Colonic mucosa (tissue), 4 donors: ENCODE measurements at regions not wholly inside any gene's neighbourhood (a gene's known extent, or its start where the extent isn't known, plus 50 kb on each side); places are given as distances from the start of the nearest gene placed in this dataset.

Experiments
- DNase-seq: peaks from one replicate; pipeline ENCODE4 v3.0.0-alpha.2; 2020
- H3K27ac ChIP-seq: fragments of 200-600 bp; one replicate; pipeline ENCODE4 v1.8.0; 2021
- H3K27me3 ChIP-seq: fragments of 200-600 bp; one replicate; pipeline ENCODE4 v1.8.0; 2021
- H3K36me3 ChIP-seq: fragments of 200-600 bp; one replicate; pipeline ENCODE4 v1.8.0; 2021
- H3K4me1 ChIP-seq: fragments of 200-600 bp; one replicate; pipeline ENCODE4 v1.8.0; 2021; ENCODE audit warnings: mild to moderate bottlenecking
- H3K4me3 ChIP-seq: fragments of 200-600 bp; one replicate; pipeline ENCODE4 v1.8.0; 2021
- H3K9ac ChIP-seq, 2 donors: one replicate each; pipeline ENCODE4 v1.7.0; 2013; ENCODE audit warnings: control low read depth in 2 of 2, low read depth in 2 of 2, low read length in 2 of 2
- H3K9me3 ChIP-seq: fragments of 200-600 bp; one replicate; pipeline ENCODE4 v1.8.0; 2021
- CTCF ChIP-seq: fragments of 200-600 bp; IDR thresholded peaks from one replicate; pipeline ENCODE4 v1.8.0; 2022; ENCODE audit warnings: antibody characterized with exemption, mild to moderate bottlenecking
- intact Hi-C: fragments of 100-400 bp; cut with DNase I; formaldehyde crosslinking; loops from one replicate; pipeline ENCODE4 v1.14.1; 2022
- donor health status: healthy.
- donor health status: DM: no; HTN: no; CAD: no.
- donor health status: DM: no; HTN: no; CAD: no.

DNA sequence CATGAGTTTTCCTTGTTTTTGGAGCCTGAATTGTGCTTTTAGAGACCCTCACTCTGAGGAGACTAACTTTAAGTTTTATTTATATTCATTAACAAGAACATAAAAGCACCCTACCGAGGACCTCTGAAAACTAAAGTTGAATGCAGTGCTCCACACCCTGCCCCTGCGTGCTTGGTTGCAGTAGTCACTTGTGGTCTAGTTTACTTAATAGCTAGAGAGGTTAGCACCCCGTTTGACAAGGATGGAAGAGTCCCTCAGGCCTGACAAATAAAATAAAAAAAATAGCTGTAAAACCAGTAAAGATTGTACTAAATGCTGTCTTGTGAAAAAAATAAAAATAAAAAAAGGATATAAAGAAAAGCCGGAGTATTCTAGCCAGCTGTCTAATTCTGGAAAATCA is 395.2 kb downstream of the MTX2 start:
- Histone ChIP-seq H3K27me3 (no peaks in the 10 kb centered on the region), H3K4me3 (no peak overlapping the region), H3K9me3 (no peaks in the 10 kb centered on the region), H3K9ac (no peak overlapping the region), H3K36me3 (no peaks in the 10 kb centered on the region), H3K27ac (no peak overlapping the region), H3K4me1 (no peaks in the 10 kb centered on the region)
- intact Hi-C loops, result no loop called here
- TF ChIP-seq CTCF, result no peak
- DNase-seq, result no peak

DNA sequence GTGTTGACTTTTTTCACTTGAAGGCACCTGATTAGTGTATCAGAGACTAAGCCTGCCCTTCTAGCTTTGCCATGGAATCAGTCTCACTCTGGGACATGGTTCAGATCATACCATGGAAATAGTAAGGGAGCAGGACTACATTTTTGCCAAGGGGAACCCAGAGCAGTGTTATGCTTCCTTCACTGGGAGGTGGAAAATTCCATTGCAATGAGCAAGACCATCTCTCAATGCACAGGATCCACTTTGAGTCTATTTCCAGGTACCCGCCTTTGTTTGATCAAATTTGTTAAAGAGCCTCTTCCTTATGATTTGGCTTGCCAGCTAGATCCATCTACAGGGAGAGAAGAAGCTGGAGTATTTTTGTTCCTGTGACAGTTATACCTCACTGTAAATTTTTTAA is 395.8 kb downstream of the MTX2 start:
- Histone ChIP-seq H3K9me3 (no peaks in the 10 kb centered on the region), H3K4me1 (no peaks in the 10 kb centered on the region), H3K36me3 (no peaks in the 10 kb centered on the region), H3K9ac (no peak overlapping the region), H3K27me3 (no peaks in the 10 kb centered on the region), H3K27ac (no peak overlapping the region), H3K4me3 (no peak overlapping the region)
- intact Hi-C loops, result no loop called here
- TF ChIP-seq CTCF, result no peak
- no peak for DNase-seq

GRCh38 chr2:176668912-176669311 is 399.7 kb downstream of the MTX2 start:
- Histone ChIP-seq H3K4me3 (no peak overlapping the region), H3K9ac (no peak overlapping the region), H3K4me1 (no peaks in the 10 kb centered on the region), H3K27me3 (no peaks in the 10 kb centered on the region), H3K36me3 (no peaks in the 10 kb centered on the region), H3K9me3 (no peaks in the 10 kb centered on the region), H3K27ac (no peak overlapping the region)
- DNase-seq, result no peak
- intact Hi-C loops, result no loop called here
- no peak for TF ChIP-seq CTCF

DNA sequence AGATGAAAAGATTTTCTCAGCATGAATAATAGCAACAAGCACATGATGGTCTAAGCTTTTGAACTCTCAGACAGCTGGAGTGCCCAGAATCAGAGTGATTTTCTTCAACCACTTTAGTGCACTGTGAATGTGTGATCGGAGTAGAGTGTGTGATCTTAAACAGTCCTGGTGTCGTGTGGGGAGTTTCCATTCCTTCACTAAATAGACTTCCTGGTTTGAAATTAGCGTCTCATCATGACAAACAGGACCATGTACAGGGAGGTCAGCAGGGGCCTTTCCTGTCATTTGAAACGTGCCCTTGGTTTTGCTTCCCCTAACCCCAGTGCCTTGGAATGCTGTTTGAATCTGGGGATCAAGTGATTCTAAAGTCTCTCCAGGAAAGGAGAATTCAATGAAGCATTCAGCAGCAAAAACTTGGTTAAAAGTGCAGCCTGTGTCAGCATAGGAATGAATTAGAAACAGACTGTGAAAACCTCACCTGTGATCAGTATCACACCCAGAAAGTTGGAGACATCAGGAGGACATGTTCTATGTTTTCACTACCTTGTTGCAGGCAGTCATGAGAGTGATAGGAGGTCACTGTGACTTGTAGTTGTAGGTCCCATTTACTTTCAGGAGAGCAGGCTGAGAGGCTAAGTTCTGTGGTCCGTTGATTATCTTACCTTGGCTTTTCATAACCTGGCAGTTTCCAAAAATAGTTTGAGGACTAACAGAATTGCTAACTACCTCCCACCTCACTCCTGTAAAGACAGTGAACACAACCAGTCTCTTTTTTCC is 400.3 kb downstream of the MTX2 start:
- Histone ChIP-seq H3K4me1 (no peaks in the 10 kb centered on the region), H3K27ac (no peak overlapping the region), H3K9ac (no peak overlapping the region), H3K27me3 (no peaks in the 10 kb centered on the region), H3K36me3 (no peaks in the 10 kb centered on the region), H3K9me3 (no peaks in the 10 kb centered on the region), H3K4me3 (no peak overlapping the region)
- intact Hi-C loops, result no loop called here
- DNase-seq, result no peak
- TF ChIP-seq CTCF, result no peak

DNA sequence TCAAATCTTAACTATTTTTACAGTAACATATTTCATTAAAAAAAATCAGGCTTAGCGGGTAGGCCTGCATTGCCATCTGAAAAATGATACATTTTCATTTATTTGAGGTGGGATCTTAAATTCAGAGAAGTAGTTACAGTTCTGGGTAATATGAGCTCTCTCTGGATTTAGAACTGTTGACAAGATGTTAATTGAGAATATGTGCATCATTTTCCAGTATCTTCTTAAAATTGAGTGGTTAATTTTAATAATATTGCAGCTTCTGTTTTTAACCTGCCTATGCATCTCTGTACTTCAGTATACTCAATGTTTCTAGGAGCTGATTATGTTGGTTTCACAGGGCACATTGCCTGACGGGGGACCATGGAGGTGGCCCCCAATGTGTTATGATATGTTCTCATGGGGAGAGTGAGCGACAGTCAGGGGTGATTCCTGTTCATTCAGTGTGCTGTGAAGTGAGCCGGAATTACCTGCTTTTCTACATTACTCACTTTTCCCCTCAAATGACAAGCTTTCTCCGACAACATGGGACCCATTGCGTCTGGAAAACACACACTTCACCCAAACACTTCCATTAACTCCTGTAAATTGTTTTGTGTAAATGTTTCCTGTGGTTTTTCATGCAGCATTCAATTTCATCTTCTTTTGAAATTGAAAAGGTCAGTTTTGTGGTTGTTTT is 406.2 kb downstream of the MTX2 start:
- Histone ChIP-seq H3K27me3 (no peaks in the 10 kb centered on the region), H3K4me1 (no peaks in the 10 kb centered on the region), H3K9me3 (no peaks in the 10 kb centered on the region), H3K36me3 (no peaks in the 10 kb centered on the region), H3K27ac (no peak overlapping the region), H3K9ac (no peak overlapping the region), H3K4me3 (no peak overlapping the region)
- intact Hi-C loops, result no loop called here
- TF ChIP-seq CTCF, result no peak
- DNase-seq, result no peak
